GM12892 (cell line): ENCODE measurements at regions not wholly inside any gene's neighbourhood (a gene's known extent, or its start where the extent isn't known, plus 50 kb on each side); places are given as distances from the start of the nearest gene placed in this dataset.

ENCODE experiments used
- POLR2A ChIP-seq: IDR thresholded peaks from 2 replicates; pipeline ENCODE4 v1.6.1; 2011; ENCODE audit warnings: low read depth, low read length, control low read depth
- POLR2AphosphoS5 ChIP-seq: IDR thresholded peaks from 2 replicates; pipeline ENCODE4 v1.6.1; 2011; ENCODE audit warnings: low read depth, low read length, control low read depth
- TAF1 ChIP-seq: IDR thresholded peaks from 2 replicates; pipeline ENCODE4 v1.6.1; 2011; ENCODE audit warnings: low read depth, mild to moderate bottlenecking, control low read depth, low read length, borderline replicate concordance

- TF ChIP-seq POLR2A (no peak), POLR2AphosphoS5 (no peak), TAF1 (no peak)
These were observed 271.7 kb upstream of the RAB6C start for GRCh38 chr2:129707800-129708199.
